Natural killer cell (primary cell): ENCODE measurements at regions not wholly inside any gene's neighbourhood (a gene's known extent, or its start where the extent isn't known, plus 50 kb on each side); places are given as distances from the start of the nearest gene placed in this dataset.

ENCODE experiments used
- ATAC-seq, 3 donors: fragments of 150-1000 bp in 2 of 3; fragments of 200-7000 bp in 1 of 3; cut with Tn5 transposase; 1 replicate in 1 of 3; 2 replicates in 2 of 3; pipeline ENCODE4 v1.10.0; 2021; ENCODE audit warnings: mild to moderate bottlenecking in 2 of 3, moderate library complexity in 2 of 3
- DNase-seq, 2 donors: peaks; one replicate each; pipeline versions ENCODE4 v3.0.0 to v3.0.0-alpha.2; 2013 to 2021; ENCODE audit warnings: mixed read lengths in 1 of 2
- H3K27ac ChIP-seq: one replicate; pipeline ENCODE4 v1.5.1; 2013; ENCODE audit warnings: mild to moderate bottlenecking, low read length
- H3K27me3 ChIP-seq: one replicate; pipeline ENCODE4 v1.6.1; 2013; ENCODE audit warnings: low read length; ENCODE audit not compliant: control insufficient read depth, insufficient read depth
- H3K36me3 ChIP-seq: one replicate; pipeline ENCODE4 v1.6.1; 2013; ENCODE audit warnings: low read length; ENCODE audit not compliant: control insufficient read depth, insufficient read depth
- H3K4me1 ChIP-seq: one replicate; pipeline ENCODE4 v1.6.1; 2013; ENCODE audit warnings: low read length; ENCODE audit not compliant: control insufficient read depth, insufficient read depth
- H3K4me3 ChIP-seq: one replicate; pipeline ENCODE4 v1.5.1; 2013; ENCODE audit warnings: low read length
- H3K9me3 ChIP-seq: one replicate; pipeline ENCODE4 v1.6.1; 2013; ENCODE audit warnings: low read length; ENCODE audit not compliant: control insufficient read depth, insufficient read depth
- H3K27ac Mint-ChIP-seq, 2 donors: one replicate each; pipeline ENCODE4 v1.8.0; 2022; ENCODE audit warnings: mild to moderate bottlenecking in 2 of 2, mixed read lengths in 2 of 2, moderate library complexity in 1 of 2
- H3K27me3 Mint-ChIP-seq, 2 donors: one replicate each; pipeline ENCODE4 v1.8.0; 2022; ENCODE audit warnings: low read depth in 2 of 2, mixed read lengths in 2 of 2
- H3K36me3 Mint-ChIP-seq: one replicate; pipeline ENCODE4 v1.8.0; 2022; ENCODE audit warnings: mixed read lengths
- H3K4me1 Mint-ChIP-seq, 2 donors: one replicate each; pipeline ENCODE4 v1.8.0; 2022; ENCODE audit warnings: mixed read lengths in 2 of 2
- H3K4me3 Mint-ChIP-seq: one replicate; pipeline ENCODE4 v1.8.0; 2022; ENCODE audit warnings: mild to moderate bottlenecking, moderate library complexity, mixed read lengths
- H3K9me3 Mint-ChIP-seq, 2 donors: one replicate each; pipeline ENCODE4 v1.8.0; 2022; ENCODE audit warnings: mixed read lengths in 2 of 2
- CTCF ChIP-seq: fragments of 200-600 bp; IDR thresholded peaks from one replicate; pipeline ENCODE4 v1.8.0; 2022; ENCODE audit warnings: antibody characterized with exemption
- WGBS: methylation state at CpG from one replicate; pipeline ENCODE4 v1.1.7; 2013; ENCODE audit warnings: missing lambda C conversion rate; ENCODE audit not compliant: insufficient coverage; 5-methylcytosine and 5-hydroxymethylcytosine counted together
- intact Hi-C: fragments of 100-400 bp; cut with micrococcal nuclease; formaldehyde crosslinking; loops from one replicate; pipeline ENCODE4 v1.14.2; 2022

- no peaks in the 10 kb centered on the region for H3K4me1 ChIP-seq
- no peak overlapping the region for H3K27ac ChIP-seq
- no peaks in the 10 kb centered on the region for H3K27me3 ChIP-seq
- WGBS: 89% methylated on average over 5 of the region's 5 CpGs
- Mint-ChIP-seq H3K9me3 (peaks cover 6 to 7% of the 10 kb centered on the region in 2 donors), H3K27ac (no peak overlapping the region), H3K36me3 (no peaks in the 10 kb centered on the region), H3K4me1 (no peaks in the 10 kb centered on the region), H3K4me3 (no peak overlapping the region), H3K27me3 (no peaks in the 10 kb centered on the region)
- DNase-seq: no peak
- H3K36me3 ChIP-seq: no peaks in the 10 kb centered on the region
- intact Hi-C loops: no loop called here
- H3K4me3 ChIP-seq: no peak overlapping the region
- no peak for ATAC-seq
- H3K9me3 ChIP-seq: no peaks in the 10 kb centered on the region
- TF ChIP-seq CTCF: no peak
Observed at GRCh38 chr16:6940968-6941367, 391.7 kb upstream of the RBFOX1 start.

DNA sequence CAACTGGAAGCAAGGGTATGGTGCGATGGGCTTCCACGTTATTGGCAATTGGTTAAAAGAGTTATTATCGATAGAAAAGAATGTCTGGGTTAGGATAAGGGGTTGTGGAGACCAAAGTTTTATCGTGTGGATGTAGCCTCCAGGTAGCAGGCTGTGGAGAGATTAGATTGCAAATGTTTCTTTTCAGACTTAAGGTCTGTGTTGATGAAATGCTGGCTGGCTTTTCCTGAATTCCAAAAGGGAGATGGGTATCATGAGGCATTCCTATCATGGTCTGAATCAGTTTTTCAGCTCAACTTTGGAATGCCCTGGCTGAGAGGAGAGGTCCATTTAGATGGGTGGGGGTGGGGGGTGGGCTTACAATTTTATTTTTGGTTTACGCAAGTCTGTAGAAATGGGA lies 395.0 kb upstream of the RBFOX1 start:
- Mint-ChIP-seq H3K4me1 (no peaks in the 10 kb centered on the region), H3K27ac (no peak overlapping the region), H3K9me3 (peaks cover 7% of the 10 kb centered on the region in 2 donors), H3K27me3 (no peaks in the 10 kb centered on the region), H3K4me3 (no peak overlapping the region), H3K36me3 (no peaks in the 10 kb centered on the region)
- H3K36me3 ChIP-seq: no peaks in the 10 kb centered on the region
- ATAC-seq (no peak), DNase-seq (no peak)
- TF ChIP-seq CTCF: no peak
- H3K27me3 ChIP-seq: no peaks in the 10 kb centered on the region
- no peaks in the 10 kb centered on the region for H3K4me1 ChIP-seq
- no peaks in the 10 kb centered on the region for H3K9me3 ChIP-seq
- H3K4me3 ChIP-seq: no peak overlapping the region
- 83% methylated on average over 4 of the region's 5 CpGs for WGBS
- intact Hi-C loops: no loop called here
- no peak overlapping the region for H3K27ac ChIP-seq

DNA sequence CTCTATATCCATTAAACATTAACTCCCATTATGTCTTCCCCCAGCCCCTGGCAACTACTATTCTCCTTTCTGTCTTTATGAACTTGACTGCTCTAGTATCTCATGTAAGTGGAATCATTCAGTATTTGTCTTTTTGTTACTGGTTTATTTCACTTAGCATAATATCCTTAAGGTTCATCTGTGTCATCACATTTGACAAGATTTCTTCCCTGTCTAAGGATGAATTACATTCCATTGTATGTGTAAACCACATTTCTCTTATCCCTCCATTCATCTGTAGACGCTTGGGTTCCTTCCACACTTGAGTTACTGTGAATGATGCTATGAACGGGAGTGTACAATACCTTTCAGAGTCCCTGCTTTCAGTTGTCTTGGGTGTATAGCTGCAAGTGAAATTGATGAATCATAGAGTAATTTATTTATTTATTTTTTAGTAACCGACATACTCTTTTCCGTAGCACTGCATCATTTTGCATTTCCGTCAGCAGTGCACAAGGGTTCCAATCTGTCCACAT lies 399.7 kb upstream of the RBFOX1 start:
- peaks cover 6 to 7% of the 10 kb centered on the region in 2 donors for H3K9me3 Mint-ChIP-seq
- no peaks in the 10 kb centered on the region for H3K36me3 Mint-ChIP-seq
- no peaks in the 10 kb centered on the region for H3K36me3 ChIP-seq
- ATAC-seq (no peak), DNase-seq (no peak)
- H3K4me1 Mint-ChIP-seq: no peaks in the 10 kb centered on the region
- H3K4me3 Mint-ChIP-seq: no peak overlapping the region
- no peak overlapping the region for H3K27ac Mint-ChIP-seq
- H3K9me3 ChIP-seq: no peaks in the 10 kb centered on the region
- no peaks in the 10 kb centered on the region for H3K27me3 Mint-ChIP-seq
- no peak overlapping the region for H3K27ac ChIP-seq
- no peaks in the 10 kb centered on the region for H3K27me3 ChIP-seq
- TF ChIP-seq CTCF: no peak
- H3K4me1 ChIP-seq: no peaks in the 10 kb centered on the region
- WGBS: 98% methylated on average over 3 of the region's 5 CpGs
- no peak overlapping the region for H3K4me3 ChIP-seq
- intact Hi-C loops: no loop called here

DNA sequence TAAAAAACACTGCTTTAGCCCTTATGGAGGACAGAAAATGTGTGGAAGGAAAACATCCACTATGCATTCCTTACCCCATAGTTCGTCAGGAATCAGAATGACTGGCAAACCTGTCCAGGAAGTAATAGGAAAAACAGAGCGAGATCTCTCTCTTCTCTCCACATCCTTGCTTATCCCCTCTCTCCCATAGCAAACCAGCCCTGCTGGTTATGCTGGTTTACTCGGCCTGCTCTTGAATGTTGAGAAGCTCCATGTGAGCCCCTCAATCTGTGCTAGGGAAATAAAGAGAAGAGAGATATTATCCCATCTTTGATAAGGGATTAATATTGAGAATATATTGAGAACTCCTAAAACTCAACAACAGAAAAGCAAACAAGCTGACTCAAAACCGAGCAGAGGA lies 402.8 kb upstream of the RBFOX1 start:
- Mint-ChIP-seq H3K4me1 (no peaks in the 10 kb centered on the region), H3K36me3 (no peaks in the 10 kb centered on the region), H3K4me3 (no peak overlapping the region), H3K27ac (no peak overlapping the region), H3K27me3 (no peaks in the 10 kb centered on the region), H3K9me3 (peaks cover 4 to 10% of the 10 kb centered on the region in 2 donors)
- no peaks in the 10 kb centered on the region for H3K4me1 ChIP-seq
- no peaks in the 10 kb centered on the region for H3K36me3 ChIP-seq
- H3K27me3 ChIP-seq: no peaks in the 10 kb centered on the region
- DNase-seq: no peak
- H3K4me3 ChIP-seq: no peak overlapping the region
- intact Hi-C loops: no loop called here
- no peak for ATAC-seq
- H3K9me3 ChIP-seq: no peaks in the 10 kb centered on the region
- WGBS: 80% methylated on average over 4 of the region's 4 CpGs
- TF ChIP-seq CTCF: no peak
- no peak overlapping the region for H3K27ac ChIP-seq
